GM23338 (cell line): ENCODE measurements at regions not wholly inside any gene's neighbourhood (a gene's known extent, or its start where the extent isn't known, plus 50 kb on each side); places are given as distances from the start of the nearest gene placed in this dataset.

Experiments used
- CREB1 ChIP-seq: fragments of 250-450 bp; sonication (Bioruptor Pico); IDR thresholded peaks from 2 replicates; pipeline ENCODE4 v1.5.0; 2020; ENCODE audit warnings: low read depth, mild to moderate bottlenecking, moderate library complexity
- EZH2 ChIP-seq: fragments of 200-600 bp; sonication (generic); IDR thresholded peaks from one replicate; pipeline ENCODE4 v1.8.0; 2017; ENCODE audit warnings: antibody characterized with exemption, mild to moderate bottlenecking, low read depth; ENCODE audit not compliant: unreplicated experiment
- EZH2phosphoT487 ChIP-seq: fragments of 200-600 bp; sonication (generic); IDR thresholded peaks from one replicate; pipeline ENCODE4 v1.8.1; 2018; ENCODE audit warnings: antibody characterized with exemption; ENCODE audit not compliant: unreplicated experiment
- NANOG ChIP-seq: IDR thresholded peaks from 2 replicates; pipeline ENCODE4 v1.6.1; 2016; ENCODE audit warnings: antibody characterized with exemption, borderline replicate concordance
- POLR2AphosphoS5 ChIP-seq: IDR thresholded peaks from 2 replicates; pipeline ENCODE4 v1.6.1; 2016; ENCODE audit warnings: antibody characterized with exemption, low read depth
- STAT1 ChIP-seq: IDR thresholded peaks from one replicate; pipeline ENCODE4 v1.6.1; 2016; ENCODE audit warnings: antibody characterized with exemption; ENCODE audit not compliant: unreplicated experiment
- TF ChIP-seq, protein P1 (sequence below), 2 experiments: fragments of 200-600 bp in 1 of 2; sonication (generic) in 1 of 2; conservative IDR thresholded peaks; 2 replicates each; pipeline versions ENCODE4 v1.5.1 to v1.6.1; 2016 to 2017; ENCODE audit warnings: antibody characterized with exemption in 2 of 2, low read depth in 2 of 2, mild to moderate bottlenecking in 2 of 2, moderate library complexity in 1 of 2
- TF ChIP-seq, protein P2 (sequence below): IDR thresholded peaks from one replicate; pipeline ENCODE4 v1.6.1; 2018; ENCODE audit warnings: antibody characterized with exemption; ENCODE audit not compliant: unreplicated experiment
- TF ChIP-seq, protein P3 (sequence below): fragments of 250-450 bp; sonication (Bioruptor Pico); IDR thresholded peaks from 2 replicates; pipeline ENCODE4 v1.5.0; 2020; ENCODE audit warnings: mild to moderate bottlenecking, moderate library complexity

DNA sequence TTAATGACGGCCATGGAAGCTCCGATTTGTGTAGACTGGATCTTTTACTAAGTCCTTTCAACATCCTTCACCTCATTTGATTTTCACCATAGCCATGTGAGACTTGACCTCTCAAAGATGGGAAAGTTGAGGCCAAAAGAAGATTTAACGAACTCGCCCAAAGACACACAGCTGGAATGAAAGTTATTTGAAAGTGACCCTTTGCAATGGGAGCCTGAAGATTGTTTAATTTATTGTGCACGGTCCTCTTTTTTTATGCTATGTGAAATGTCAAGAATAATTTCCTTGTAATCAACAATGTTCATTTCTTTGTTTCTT is 58.0 kb upstream of the COPS8 start:
- TF ChIP-seq, protein P1, sequence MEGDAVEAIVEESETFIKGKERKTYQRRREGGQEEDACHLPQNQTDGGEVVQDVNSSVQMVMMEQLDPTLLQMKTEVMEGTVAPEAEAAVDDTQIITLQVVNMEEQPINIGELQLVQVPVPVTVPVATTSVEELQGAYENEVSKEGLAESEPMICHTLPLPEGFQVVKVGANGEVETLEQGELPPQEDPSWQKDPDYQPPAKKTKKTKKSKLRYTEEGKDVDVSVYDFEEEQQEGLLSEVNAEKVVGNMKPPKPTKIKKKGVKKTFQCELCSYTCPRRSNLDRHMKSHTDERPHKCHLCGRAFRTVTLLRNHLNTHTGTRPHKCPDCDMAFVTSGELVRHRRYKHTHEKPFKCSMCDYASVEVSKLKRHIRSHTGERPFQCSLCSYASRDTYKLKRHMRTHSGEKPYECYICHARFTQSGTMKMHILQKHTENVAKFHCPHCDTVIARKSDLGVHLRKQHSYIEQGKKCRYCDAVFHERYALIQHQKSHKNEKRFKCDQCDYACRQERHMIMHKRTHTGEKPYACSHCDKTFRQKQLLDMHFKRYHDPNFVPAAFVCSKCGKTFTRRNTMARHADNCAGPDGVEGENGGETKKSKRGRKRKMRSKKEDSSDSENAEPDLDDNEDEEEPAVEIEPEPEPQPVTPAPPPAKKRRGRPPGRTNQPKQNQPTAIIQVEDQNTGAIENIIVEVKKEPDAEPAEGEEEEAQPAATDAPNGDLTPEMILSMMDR (conservative IDR thresholded peaks at IDR 0.05; ENCODE audit: low read depth in 2 of 2) = no peak
- TF ChIP-seq POLR2AphosphoS5 (no peak), EZH2 (no peak), CREB1 (CRISPR knock-in tag) (no peak), NANOG (no peak), EZH2phosphoT487 (no peak), STAT1 (no peak)
- TF ChIP-seq, protein P2, sequence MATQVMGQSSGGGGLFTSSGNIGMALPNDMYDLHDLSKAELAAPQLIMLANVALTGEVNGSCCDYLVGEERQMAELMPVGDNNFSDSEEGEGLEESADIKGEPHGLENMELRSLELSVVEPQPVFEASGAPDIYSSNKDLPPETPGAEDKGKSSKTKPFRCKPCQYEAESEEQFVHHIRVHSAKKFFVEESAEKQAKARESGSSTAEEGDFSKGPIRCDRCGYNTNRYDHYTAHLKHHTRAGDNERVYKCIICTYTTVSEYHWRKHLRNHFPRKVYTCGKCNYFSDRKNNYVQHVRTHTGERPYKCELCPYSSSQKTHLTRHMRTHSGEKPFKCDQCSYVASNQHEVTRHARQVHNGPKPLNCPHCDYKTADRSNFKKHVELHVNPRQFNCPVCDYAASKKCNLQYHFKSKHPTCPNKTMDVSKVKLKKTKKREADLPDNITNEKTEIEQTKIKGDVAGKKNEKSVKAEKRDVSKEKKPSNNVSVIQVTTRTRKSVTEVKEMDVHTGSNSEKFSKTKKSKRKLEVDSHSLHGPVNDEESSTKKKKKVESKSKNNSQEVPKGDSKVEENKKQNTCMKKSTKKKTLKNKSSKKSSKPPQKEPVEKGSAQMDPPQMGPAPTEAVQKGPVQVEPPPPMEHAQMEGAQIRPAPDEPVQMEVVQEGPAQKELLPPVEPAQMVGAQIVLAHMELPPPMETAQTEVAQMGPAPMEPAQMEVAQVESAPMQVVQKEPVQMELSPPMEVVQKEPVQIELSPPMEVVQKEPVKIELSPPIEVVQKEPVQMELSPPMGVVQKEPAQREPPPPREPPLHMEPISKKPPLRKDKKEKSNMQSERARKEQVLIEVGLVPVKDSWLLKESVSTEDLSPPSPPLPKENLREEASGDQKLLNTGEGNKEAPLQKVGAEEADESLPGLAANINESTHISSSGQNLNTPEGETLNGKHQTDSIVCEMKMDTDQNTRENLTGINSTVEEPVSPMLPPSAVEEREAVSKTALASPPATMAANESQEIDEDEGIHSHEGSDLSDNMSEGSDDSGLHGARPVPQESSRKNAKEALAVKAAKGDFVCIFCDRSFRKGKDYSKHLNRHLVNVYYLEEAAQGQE = no peak
- TF ChIP-seq, protein P3, sequence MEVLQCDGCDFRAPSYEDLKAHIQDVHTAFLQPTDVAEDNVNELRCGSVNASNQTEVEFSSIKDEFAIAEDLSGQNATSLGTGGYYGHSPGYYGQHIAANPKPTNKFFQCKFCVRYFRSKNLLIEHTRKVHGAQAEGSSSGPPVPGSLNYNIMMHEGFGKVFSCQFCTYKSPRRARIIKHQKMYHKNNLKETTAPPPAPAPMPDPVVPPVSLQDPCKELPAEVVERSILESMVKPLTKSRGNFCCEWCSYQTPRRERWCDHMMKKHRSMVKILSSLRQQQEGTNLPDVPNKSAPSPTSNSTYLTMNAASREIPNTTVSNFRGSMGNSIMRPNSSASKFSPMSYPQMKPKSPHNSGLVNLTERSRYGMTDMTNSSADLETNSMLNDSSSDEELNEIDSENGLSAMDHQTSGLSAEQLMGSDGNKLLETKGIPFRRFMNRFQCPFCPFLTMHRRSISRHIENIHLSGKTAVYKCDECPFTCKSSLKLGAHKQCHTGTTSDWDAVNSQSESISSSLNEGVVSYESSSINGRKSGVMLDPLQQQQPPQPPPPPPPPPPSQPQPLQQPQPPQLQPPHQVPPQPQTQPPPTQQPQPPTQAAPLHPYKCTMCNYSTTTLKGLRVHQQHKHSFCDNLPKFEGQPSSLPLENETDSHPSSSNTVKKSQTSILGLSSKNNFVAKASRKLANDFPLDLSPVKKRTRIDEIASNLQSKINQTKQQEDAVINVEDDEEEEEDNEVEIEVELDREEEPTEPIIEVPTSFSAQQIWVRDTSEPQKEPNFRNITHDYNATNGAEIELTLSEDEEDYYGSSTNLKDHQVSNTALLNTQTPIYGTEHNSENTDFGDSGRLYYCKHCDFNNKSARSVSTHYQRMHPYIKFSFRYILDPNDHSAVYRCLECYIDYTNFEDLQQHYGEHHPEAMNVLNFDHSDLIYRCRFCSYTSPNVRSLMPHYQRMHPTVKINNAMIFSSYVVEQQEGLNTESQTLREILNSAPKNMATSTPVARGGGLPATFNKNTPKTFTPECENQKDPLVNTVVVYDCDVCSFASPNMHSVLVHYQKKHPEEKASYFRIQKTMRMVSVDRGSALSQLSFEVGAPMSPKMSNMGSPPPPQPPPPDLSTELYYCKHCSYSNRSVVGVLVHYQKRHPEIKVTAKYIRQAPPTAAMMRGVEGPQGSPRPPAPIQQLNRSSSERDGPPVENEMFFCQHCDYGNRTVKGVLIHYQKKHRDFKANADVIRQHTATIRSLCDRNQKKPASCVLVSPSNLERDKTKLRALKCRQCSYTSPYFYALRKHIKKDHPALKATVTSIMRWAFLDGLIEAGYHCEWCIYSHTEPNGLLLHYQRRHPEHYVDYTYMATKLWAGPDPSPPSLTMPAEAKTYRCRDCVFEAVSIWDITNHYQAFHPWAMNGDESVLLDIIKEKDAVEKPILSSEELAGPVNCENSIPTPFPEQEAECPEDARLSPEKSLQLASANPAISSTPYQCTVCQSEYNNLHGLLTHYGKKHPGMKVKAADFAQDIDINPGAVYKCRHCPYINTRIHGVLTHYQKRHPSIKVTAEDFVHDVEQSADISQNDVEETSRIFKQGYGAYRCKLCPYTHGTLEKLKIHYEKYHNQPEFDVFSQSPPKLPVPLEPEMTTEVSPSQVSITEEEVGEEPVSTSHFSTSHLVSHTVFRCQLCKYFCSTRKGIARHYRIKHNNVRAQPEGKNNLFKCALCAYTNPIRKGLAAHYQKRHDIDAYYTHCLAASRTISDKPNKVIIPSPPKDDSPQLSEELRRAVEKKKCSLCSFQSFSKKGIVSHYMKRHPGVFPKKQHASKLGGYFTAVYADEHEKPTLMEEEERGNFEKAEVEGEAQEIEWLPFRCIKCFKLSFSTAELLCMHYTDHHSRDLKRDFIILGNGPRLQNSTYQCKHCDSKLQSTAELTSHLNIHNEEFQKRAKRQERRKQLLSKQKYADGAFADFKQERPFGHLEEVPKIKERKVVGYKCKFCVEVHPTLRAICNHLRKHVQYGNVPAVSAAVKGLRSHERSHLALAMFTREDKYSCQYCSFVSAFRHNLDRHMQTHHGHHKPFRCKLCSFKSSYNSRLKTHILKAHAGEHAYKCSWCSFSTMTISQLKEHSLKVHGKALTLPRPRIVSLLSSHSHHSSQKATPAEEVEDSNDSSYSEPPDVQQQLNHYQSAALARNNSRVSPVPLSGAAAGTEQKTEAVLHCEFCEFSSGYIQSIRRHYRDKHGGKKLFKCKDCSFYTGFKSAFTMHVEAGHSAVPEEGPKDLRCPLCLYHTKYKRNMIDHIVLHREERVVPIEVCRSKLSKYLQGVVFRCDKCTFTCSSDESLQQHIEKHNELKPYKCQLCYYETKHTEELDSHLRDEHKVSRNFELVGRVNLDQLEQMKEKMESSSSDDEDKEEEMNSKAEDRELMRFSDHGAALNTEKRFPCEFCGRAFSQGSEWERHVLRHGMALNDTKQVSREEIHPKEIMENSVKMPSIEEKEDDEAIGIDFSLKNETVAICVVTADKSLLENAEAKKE (CRISPR knock-in tag) = no peak
